Endothelial cell of umbilical vein (primary cell): ENCODE measurements at regions not wholly inside any gene's neighbourhood (a gene's known extent, or its start where the extent isn't known, plus 50 kb on each side); places are given as distances from the start of the nearest gene placed in this dataset.

Source experiments
- BruUV-seq: library from RNA; stranded (reverse); fragments of 400-500 nt; replicated peaks from 2 replicates; lab custom pipeline; 2021; lab: Mats Ljungman, UMichigan
- CTCF ChIA-PET: fragments of 300-600, 350-600 bp; sonication (Branson Sonifier 250); formaldehyde crosslinking; loops from one replicate; lab custom pipeline; 2021; ENCODE audit warnings: antibody characterized with exemption, inconsistent platforms; lab: Charles Lee
- POLR2A ChIA-PET: fragments of 300-600, 350-600 bp; sonication (Branson Sonifier 250); formaldehyde crosslinking; loops from one replicate; lab custom pipeline; 2021; ENCODE audit warnings: antibody characterized with exemption, inconsistent platforms; lab: Charles Lee
- DNase-seq: peaks from one replicate; pipeline ENCODE4 v3.0.0-alpha.2; 2011; ENCODE audit warnings: low read depth, low spot score
- FAIRE-seq: peaks from 2 replicates; lab custom pipeline; 2011; peaks lifted over from hg19 to GRCh38; lab: Jason Lieb, UNC
- H2AFZ ChIP-seq: 2 replicates; pipeline ENCODE4 v1.6.0; 2012; ENCODE audit warnings: low read depth, low read length, control low read depth, inconsistent platforms
- H3K27ac ChIP-seq: 2 replicates; pipeline ENCODE4 v1.5.1; 2011; ENCODE audit warnings: low read depth, mild to moderate bottlenecking, control low read depth, low read length, moderate library complexity; ENCODE audit not compliant: insufficient read depth
- H3K27me3 ChIP-seq, 2 experiments: 2 replicates each; pipeline versions ENCODE4 v1.6.0 to v1.6.1; 2011; ENCODE audit warnings: low read length in 2 of 2, mixed read lengths in 1 of 2; ENCODE audit not compliant: control insufficient read depth in 2 of 2, insufficient read depth in 2 of 2
- H3K36me3 ChIP-seq, 2 experiments: 2 replicates in 1 of 2; 3 replicates in 1 of 2; pipeline ENCODE4 v1.5.1; 2011; ENCODE audit warnings: low read length in 2 of 2, mild to moderate bottlenecking in 1 of 2, moderate library complexity in 1 of 2; ENCODE audit not compliant: control insufficient read depth in 2 of 2, insufficient read depth in 2 of 2; ENCODE audit errors: extremely low read depth in 1 of 2
- H3K4me1 ChIP-seq: 3 replicates; pipeline ENCODE4 v1.5.1; 2011; ENCODE audit warnings: mild to moderate bottlenecking, low read length; ENCODE audit not compliant: control insufficient read depth, insufficient read depth; ENCODE audit errors: extremely low read depth
- H3K4me2 ChIP-seq: 2 replicates; pipeline ENCODE4 v1.6.1; 2011; ENCODE audit warnings: low read length, control low read depth, mixed read lengths; ENCODE audit not compliant: insufficient read depth
- H3K4me3 ChIP-seq, 3 experiments: fragments of 200-600 bp in 1 of 3; sonication (generic), shearing (Covaris generic) in 1 of 3; replicated peaks in 1 of 3; 2 replicates each; pipeline ENCODE4 v1.5.1; 2011 to 2016; ENCODE audit warnings: control low read depth in 3 of 3, low read length in 3 of 3, mild to moderate bottlenecking in 2 of 3, inconsistent platforms in 1 of 3, low read depth in 1 of 3, moderate library complexity in 1 of 3; ENCODE audit not compliant: insufficient read depth in 1 of 3
- H3K79me2 ChIP-seq: 2 replicates; pipeline ENCODE4 v1.6.0; 2012; ENCODE audit warnings: low read length, inconsistent platforms; ENCODE audit not compliant: control insufficient read depth, insufficient read depth
- H3K9ac ChIP-seq: replicated peaks from 2 replicates; pipeline ENCODE3; 2011; ENCODE audit warnings: low read length, control low read depth; ENCODE audit not compliant: insufficient read depth; ENCODE audit errors: extremely low read depth
- H3K9me1 ChIP-seq: replicated peaks from 3 replicates; pipeline ENCODE4 v1.6.0; 2011; ENCODE audit warnings: mild to moderate bottlenecking, low read length; ENCODE audit not compliant: control insufficient read depth, insufficient read depth; ENCODE audit errors: extremely low read depth
- H3K9me3 ChIP-seq: replicated peaks from 2 replicates; pipeline ENCODE4 v1.5.1; 2012; ENCODE audit warnings: low read length, inconsistent platforms; ENCODE audit not compliant: control insufficient read depth, insufficient read depth
- H4K20me1 ChIP-seq: replicated peaks from 2 replicates; pipeline ENCODE3; 2011; ENCODE audit warnings: mild to moderate bottlenecking, low read length; ENCODE audit not compliant: control insufficient read depth, insufficient read depth; ENCODE audit errors: extremely low read depth
- EZH2 ChIP-seq: IDR thresholded peaks from 2 replicates; pipeline ENCODE4 v1.6.1; 2012; ENCODE audit warnings: borderline replicate concordance, low read depth, mild to moderate bottlenecking, moderate library complexity, low read length, inconsistent platforms; ENCODE audit not compliant: severe bottlenecking
- FOS ChIP-seq: IDR thresholded peaks from 2 replicates; pipeline ENCODE4 v1.6.1; 2011; ENCODE audit warnings: mild to moderate bottlenecking, low read length, moderate library complexity, borderline replicate concordance; ENCODE audit not compliant: insufficient read depth
- GATA2 ChIP-seq: IDR thresholded peaks from 2 replicates; pipeline ENCODE4 v1.7.0; 2011; ENCODE audit warnings: low read depth, mild to moderate bottlenecking, moderate library complexity, mixed read lengths, low read length; ENCODE audit not compliant: insufficient read length, insufficient read depth
- JUN ChIP-seq: IDR thresholded peaks from 2 replicates; pipeline ENCODE4 v1.6.1; 2011; ENCODE audit warnings: borderline replicate concordance, low read depth; ENCODE audit not compliant: insufficient read length, insufficient read depth
- MYC ChIP-seq: IDR thresholded peaks from one replicate; pipeline ENCODE4 v1.6.1; 2011; ENCODE audit warnings: mild to moderate bottlenecking, low read depth, low read length
- POLR2A ChIP-seq: IDR thresholded peaks from 2 replicates; pipeline ENCODE4 v1.6.1; 2012; ENCODE audit warnings: low read depth, mild to moderate bottlenecking, control low read depth, low read length
- POLR2AphosphoS5 ChIP-seq: IDR thresholded peaks from 2 replicates; pipeline ENCODE4 v1.6.1; 2012; ENCODE audit warnings: low read depth, mild to moderate bottlenecking, control low read depth, low read length, moderate library complexity; ENCODE audit not compliant: insufficient read depth
- dilution Hi-C: fragments of 300-500 bp; cut with MboI; formaldehyde crosslinking; loops from one replicate; pipeline ENCODE4 v1.15.0; 2019; ENCODE audit warnings: low sequenced_read_pairs; ENCODE audit not compliant: extremely low pct_ligation_motif_present
- intact Hi-C: fragments of 100-400 bp; cut with micrococcal nuclease; formaldehyde crosslinking; loops from one replicate; pipeline ENCODE4 v1.10.0; 2022
- TF ChIP-seq, protein P1 (sequence below): IDR thresholded peaks from 2 replicates; pipeline ENCODE4 v1.6.1; 2011; ENCODE audit not compliant: insufficient read depth, insufficient read length
- TF ChIP-seq, protein P2 (sequence below), 2 donors: IDR thresholded peaks; 1 replicate in 1 of 2; 2 replicates in 1 of 2; pipeline ENCODE4 v1.5.1; 2011; ENCODE audit warnings: low read length in 2 of 2, mild to moderate bottlenecking in 2 of 2, moderate library complexity in 2 of 2, control low read depth in 1 of 2, inconsistent platforms in 1 of 2, low read depth in 1 of 2; ENCODE audit not compliant: insufficient read depth in 1 of 2; ENCODE audit errors: extremely low read depth in 1 of 2

DNA sequence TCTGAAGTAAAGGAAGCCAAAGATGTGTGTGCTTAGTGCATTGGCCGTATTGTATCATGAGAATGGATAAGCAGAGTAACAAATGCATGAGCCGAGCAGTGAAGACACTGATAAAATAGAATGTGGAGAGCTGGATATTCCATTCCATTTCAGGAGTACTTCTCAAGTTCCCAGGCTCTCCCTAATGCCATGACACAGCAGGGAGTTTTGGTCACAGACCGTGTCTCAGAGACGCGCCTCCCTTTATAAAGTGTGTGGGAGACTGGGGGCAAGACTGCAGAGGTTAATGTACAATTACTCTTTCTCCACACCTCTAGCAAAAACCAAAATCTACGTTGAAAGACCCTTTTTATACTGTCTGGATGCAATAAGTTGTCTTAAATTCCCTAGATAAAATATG, 575.6 kb downstream of the EFNB2 start:
- POLR2A ChIA-PET = no interaction called here
- Histone ChIP-seq H3K27me3 (no peaks in the 10 kb centered on the region), H3K27ac (no peak overlapping the region), H3K9me1 (no peaks in the 10 kb centered on the region), H2AFZ (no peak overlapping the region), H3K9ac (no peak overlapping the region), H4K20me1 (no peaks in the 10 kb centered on the region), H3K4me2 (no peak overlapping the region), H3K4me1 (no peaks in the 10 kb centered on the region), H3K4me3 (no peak overlapping the region), H3K79me2 (no peaks in the 10 kb centered on the region), H3K9me3 (no peaks in the 10 kb centered on the region), H3K36me3 (no peaks in the 10 kb centered on the region)
- CTCF ChIA-PET = no interaction called here
- intact Hi-C loops (no loop called here), dilution Hi-C loops (no loop called here)
- TF ChIP-seq, protein P1, sequence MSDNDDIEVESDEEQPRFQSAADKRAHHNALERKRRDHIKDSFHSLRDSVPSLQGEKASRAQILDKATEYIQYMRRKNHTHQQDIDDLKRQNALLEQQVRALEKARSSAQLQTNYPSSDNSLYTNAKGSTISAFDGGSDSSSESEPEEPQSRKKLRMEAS = no peak
- TF ChIP-seq, protein P2, sequence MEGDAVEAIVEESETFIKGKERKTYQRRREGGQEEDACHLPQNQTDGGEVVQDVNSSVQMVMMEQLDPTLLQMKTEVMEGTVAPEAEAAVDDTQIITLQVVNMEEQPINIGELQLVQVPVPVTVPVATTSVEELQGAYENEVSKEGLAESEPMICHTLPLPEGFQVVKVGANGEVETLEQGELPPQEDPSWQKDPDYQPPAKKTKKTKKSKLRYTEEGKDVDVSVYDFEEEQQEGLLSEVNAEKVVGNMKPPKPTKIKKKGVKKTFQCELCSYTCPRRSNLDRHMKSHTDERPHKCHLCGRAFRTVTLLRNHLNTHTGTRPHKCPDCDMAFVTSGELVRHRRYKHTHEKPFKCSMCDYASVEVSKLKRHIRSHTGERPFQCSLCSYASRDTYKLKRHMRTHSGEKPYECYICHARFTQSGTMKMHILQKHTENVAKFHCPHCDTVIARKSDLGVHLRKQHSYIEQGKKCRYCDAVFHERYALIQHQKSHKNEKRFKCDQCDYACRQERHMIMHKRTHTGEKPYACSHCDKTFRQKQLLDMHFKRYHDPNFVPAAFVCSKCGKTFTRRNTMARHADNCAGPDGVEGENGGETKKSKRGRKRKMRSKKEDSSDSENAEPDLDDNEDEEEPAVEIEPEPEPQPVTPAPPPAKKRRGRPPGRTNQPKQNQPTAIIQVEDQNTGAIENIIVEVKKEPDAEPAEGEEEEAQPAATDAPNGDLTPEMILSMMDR (IDR thresholded peaks at IDR 0.05; ENCODE audit: extremely low read depth in 1 of 2, insufficient read depth in 1 of 2, low read depth in 1 of 2, low read length in 2 of 2) = no peak
- TF ChIP-seq FOS (no peak), MYC (no peak), EZH2 (no peak), GATA2 (no peak), POLR2A (no peak), JUN (no peak), POLR2AphosphoS5 (no peak)
- no peak for DNase-seq
- BruUV-seq = no TSS peak
- FAIRE-seq = no peak
